ENCODE measurements at regions not wholly inside any gene's neighbourhood (a gene's known extent, or its start where the extent isn't known, plus 50 kb on each side); places are given as distances from the start of the nearest gene placed in this dataset.

- TF ChIP-seq EZH2 (IDR thresholded peaks at IDR 0.05) (no peak), POLR2AphosphoS5 (IDR thresholded peaks at IDR 0.05; ENCODE audit: borderline replicate concordance, low read depth, low read length) (no peak)
These were observed 75.9 kb downstream of the NAA11 start for GRCh38 chr4:79249881-79250503.

Measured in SK-N-MC (cell line).